ENCODE measurements at regions not wholly inside any gene's neighbourhood (a gene's known extent, or its start where the extent isn't known, plus 50 kb on each side); places are given as distances from the start of the nearest gene placed in this dataset.
A peak's percentile ranks its signal among the peaks of the same experiment; 100 is the strongest.

DNA sequence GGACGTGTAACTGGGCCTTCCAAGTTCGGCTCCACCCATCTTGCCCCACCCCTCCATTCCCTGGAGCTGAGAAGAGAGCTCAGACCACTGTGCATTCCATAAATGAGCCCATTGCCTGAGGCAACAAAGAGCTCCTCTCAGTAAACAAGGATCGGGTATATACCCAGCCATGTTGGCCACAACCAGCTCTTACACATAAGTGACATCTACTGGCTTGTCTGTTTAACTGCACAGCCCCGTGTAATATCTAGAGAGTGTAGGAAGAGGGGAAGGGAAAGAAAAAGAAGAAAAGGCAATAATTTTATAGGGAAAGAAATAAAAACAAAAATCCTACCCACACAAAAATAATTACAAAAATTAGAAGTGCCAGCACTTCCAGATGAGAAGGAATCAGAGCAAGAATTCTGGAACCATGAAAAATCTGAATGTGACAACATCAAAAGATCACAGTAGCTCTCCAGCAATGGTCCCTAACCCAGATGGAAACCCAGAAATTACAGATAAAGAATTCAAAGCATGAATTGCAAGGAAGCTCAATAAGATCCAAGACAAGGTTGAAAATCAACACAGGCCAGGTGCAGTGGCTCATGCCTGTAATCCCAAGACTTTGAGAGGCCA lies 308.1 kb downstream of the RPAP3 start:
- Histone ChIP-seq H3K27ac (ENCODE audit: low read depth in 1 of 2, low read length in 1 of 2) (peak overlapping the region in 1 of 2 donors; percentile 20), H3K27me3 (ENCODE audit: control insufficient read depth in 2 of 2, insufficient read depth in 1 of 2, low read length in 1 of 2) (no peaks in the 10 kb centered on the region), H3K36me3 (ENCODE audit: control insufficient read depth in 2 of 2, insufficient read depth in 2 of 2, low read length in 1 of 2) (no peaks in the 10 kb centered on the region), H3K4me3 (ENCODE audit: low read length in 2 of 2) (no peak overlapping the region), H3K9me3 (ENCODE audit: control insufficient read depth in 2 of 2, insufficient read depth in 1 of 2, low read length in 1 of 2) (peaks cover 0 to 16% of the 10 kb centered on the region in 2 donors), H3K4me1 (ENCODE audit: control insufficient read depth in 2 of 2, insufficient read depth in 2 of 2, low read length in 2 of 2) (no peaks in the 10 kb centered on the region)
- 65% methylated on average over 4 of the region's 4 CpGs for WGBS
- DNase-seq (ENCODE audit: low read depth in 6 of 9, low spot score in 9 of 9), result no peak

DNA sequence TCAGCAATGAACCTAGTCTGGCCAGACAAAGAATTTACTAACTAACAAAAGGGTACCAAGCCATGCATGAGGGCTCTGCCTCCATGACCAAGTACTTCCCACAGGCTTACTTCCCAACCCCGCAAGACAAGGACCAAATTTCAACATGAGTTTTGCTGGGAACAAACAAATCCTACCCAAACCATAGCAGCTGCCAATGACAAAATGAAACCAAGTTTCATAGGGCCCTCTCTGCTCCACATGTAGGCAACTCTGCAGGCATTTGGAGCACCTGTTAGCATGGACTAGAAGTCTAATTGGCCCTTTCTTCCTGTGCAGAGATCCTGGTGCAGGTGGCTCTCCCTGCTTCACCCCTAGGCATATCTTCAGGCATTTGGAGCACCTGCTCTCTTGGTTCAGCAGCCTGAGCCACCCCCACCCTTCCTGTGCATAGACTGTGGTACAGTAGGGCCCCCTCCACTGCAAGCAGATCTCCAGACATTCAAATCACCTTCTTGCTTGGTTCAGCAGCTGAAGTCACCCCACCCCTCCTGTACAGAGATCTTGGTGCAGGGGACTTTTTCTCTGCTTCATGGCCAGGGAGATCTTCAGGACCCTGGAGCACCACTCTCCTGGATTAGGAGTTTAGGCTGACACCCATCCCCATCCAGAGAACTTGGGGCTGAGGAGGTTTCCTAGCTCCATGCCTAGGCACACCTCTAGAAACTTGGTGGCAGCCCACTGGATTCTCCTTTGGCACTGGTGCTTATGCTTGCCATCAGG lies 308.7 kb downstream of the RPAP3 start:
- 96% methylated on average over 1 of the region's 1 CpG for WGBS
- DNase-seq (ENCODE audit: low read depth in 6 of 9, low spot score in 9 of 9), result no peak
- Histone ChIP-seq H3K27me3 (ENCODE audit: control insufficient read depth in 2 of 2, insufficient read depth in 1 of 2, low read length in 1 of 2) (no peaks in the 10 kb centered on the region), H3K27ac (ENCODE audit: low read depth in 1 of 2, low read length in 1 of 2) (peak overlapping the region in 1 of 2 donors; percentile 20), H3K9me3 (ENCODE audit: control insufficient read depth in 2 of 2, insufficient read depth in 1 of 2, low read length in 1 of 2) (peaks cover 0 to 16% of the 10 kb centered on the region in 2 donors), H3K4me3 (ENCODE audit: low read length in 2 of 2) (no peak overlapping the region), H3K36me3 (ENCODE audit: control insufficient read depth in 2 of 2, insufficient read depth in 2 of 2, low read length in 1 of 2) (no peaks in the 10 kb centered on the region), H3K4me1 (ENCODE audit: control insufficient read depth in 2 of 2, insufficient read depth in 2 of 2, low read length in 2 of 2) (no peaks in the 10 kb centered on the region)

DNA sequence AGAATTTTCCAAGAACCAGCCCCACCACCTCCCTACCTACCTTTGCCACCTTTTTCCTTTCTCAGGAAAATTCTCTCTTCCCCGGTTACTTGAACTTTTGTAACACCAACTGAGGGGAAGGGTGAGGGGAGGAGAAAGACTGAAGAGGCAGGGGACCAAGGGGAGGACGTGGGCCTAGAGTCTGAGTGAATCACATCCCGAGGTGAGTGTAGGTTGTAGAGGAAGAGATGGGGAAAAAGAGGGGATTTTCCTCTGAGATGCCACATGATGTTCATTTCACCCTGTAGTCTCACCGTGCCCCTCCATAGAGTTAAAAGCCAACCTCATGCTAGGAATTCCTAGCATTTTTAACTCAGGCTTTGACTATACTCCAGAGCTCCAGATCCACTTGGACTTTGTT lies 311.8 kb downstream of the RPAP3 start:
- Histone ChIP-seq H3K9me3 (ENCODE audit: control insufficient read depth in 2 of 2, insufficient read depth in 1 of 2, low read length in 1 of 2) (peaks cover 0 to 16% of the 10 kb centered on the region in 2 donors), H3K27me3 (ENCODE audit: control insufficient read depth in 2 of 2, insufficient read depth in 1 of 2, low read length in 1 of 2) (no peaks in the 10 kb centered on the region), H3K4me3 (ENCODE audit: low read length in 2 of 2) (no peak overlapping the region), H3K27ac (ENCODE audit: low read depth in 1 of 2, low read length in 1 of 2) (peak overlapping the region in 1 of 2 donors; percentile 52), H3K4me1 (ENCODE audit: control insufficient read depth in 2 of 2, insufficient read depth in 2 of 2, low read length in 2 of 2) (peaks cover 2 to 7% of the 10 kb centered on the region in 2 donors), H3K36me3 (ENCODE audit: control insufficient read depth in 2 of 2, insufficient read depth in 2 of 2, low read length in 1 of 2) (no peaks in the 10 kb centered on the region)
- no peak for DNase-seq (ENCODE audit: low read depth in 6 of 9, low spot score in 9 of 9)
- WGBS, result 90% methylated on average over 4 of the region's 4 CpGs

DNA sequence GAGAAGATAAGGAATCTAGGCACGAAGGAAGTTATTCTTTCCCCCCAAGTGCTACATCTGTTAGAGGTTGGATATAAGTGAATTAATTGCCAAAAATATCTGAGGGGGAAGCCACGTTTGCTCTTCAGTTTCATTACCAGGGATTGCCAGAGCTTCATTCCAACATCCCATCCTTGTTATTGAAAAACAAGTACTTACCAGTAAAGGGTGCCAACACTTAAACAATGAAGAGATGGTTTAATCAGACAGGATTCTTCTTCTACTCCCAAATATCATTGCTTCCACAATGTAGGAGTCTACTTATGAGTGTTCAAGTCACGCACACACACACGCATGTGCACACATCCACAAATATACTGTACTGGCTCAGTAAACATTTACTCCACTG lies 312.4 kb downstream of the RPAP3 start:
- Histone ChIP-seq H3K27me3 (ENCODE audit: control insufficient read depth in 2 of 2, insufficient read depth in 1 of 2, low read length in 1 of 2) (no peaks in the 10 kb centered on the region), H3K36me3 (ENCODE audit: control insufficient read depth in 2 of 2, insufficient read depth in 2 of 2, low read length in 1 of 2) (no peaks in the 10 kb centered on the region), H3K9me3 (ENCODE audit: control insufficient read depth in 2 of 2, insufficient read depth in 1 of 2, low read length in 1 of 2) (peaks cover 0 to 16% of the 10 kb centered on the region in 2 donors), H3K4me1 (ENCODE audit: control insufficient read depth in 2 of 2, insufficient read depth in 2 of 2, low read length in 2 of 2) (peaks cover 2 to 7% of the 10 kb centered on the region in 2 donors), H3K4me3 (ENCODE audit: low read length in 2 of 2) (no peak overlapping the region), H3K27ac (ENCODE audit: low read depth in 1 of 2, low read length in 1 of 2) (no peak overlapping the region)
- no peak for DNase-seq (ENCODE audit: low read depth in 6 of 9, low spot score in 9 of 9)
- WGBS, result 56% methylated on average over 4 of the region's 4 CpGs

DNA sequence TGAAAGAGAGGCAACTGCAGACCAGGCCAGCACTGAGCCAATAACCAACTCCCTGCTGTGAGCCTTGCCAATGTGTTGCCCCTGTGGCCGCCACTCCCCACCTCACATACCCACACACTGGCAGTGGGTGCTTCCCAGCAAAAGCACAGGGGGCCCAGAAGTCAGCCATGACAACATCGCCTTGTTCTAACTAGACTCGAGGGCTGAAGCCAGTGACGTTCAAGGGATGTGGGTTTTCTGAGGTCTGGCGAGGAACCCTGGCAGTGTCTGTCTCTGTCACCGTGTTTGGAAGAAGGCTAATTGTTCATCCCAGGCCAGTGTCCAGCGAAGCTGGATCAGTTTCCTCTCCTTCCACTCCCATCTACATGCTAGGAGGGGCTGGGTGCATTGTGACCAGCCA lies 311.8 kb upstream of the AMIGO2 start:
- H3K27me3 ChIP-seq (ENCODE audit: control insufficient read depth in 2 of 2, insufficient read depth in 1 of 2, low read length in 1 of 2), result no peaks in the 10 kb centered on the region
- 83% methylated on average over 7 of the region's 7 CpGs for WGBS
- peaks cover 0 to 3% of the 10 kb centered on the region in 2 donors for H3K9me3 ChIP-seq (ENCODE audit: control insufficient read depth in 2 of 2, insufficient read depth in 1 of 2, low read length in 1 of 2)
- peak overlapping the region; percentile 1 to 79 for H3K27ac ChIP-seq (ENCODE audit: low read depth in 1 of 2, low read length in 1 of 2)
- H3K36me3 ChIP-seq (ENCODE audit: control insufficient read depth in 2 of 2, insufficient read depth in 2 of 2, low read length in 1 of 2), result no peaks in the 10 kb centered on the region
- H3K4me3 ChIP-seq (ENCODE audit: low read length in 2 of 2), result no peak overlapping the region
- H3K4me1 ChIP-seq (ENCODE audit: control insufficient read depth in 2 of 2, insufficient read depth in 2 of 2, low read length in 2 of 2), result peaks cover 2 to 7% of the 10 kb centered on the region in 2 donors
- DNase-seq (ENCODE audit: low read depth in 6 of 9, low spot score in 9 of 9), result no peak

DNA sequence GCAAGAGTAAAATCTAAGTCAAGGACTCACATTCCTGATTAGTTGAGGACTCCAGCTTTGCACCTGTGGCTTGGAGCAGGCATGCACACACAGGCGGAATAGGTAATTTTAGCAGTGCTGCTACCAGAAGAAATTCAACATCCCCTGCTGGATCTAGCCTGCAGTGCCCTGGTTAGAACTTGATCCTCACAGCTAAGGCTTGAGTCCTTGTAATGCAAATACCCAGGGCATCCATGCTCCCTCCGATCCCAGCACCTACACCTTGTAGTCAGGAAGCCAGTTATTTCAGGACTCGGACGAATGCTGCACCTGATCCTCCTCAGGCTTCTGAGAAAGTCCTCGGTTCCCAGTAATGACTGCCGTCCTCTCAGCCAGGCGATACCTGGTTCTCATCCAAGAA lies 309.0 kb upstream of the AMIGO2 start:
- no peak for DNase-seq (ENCODE audit: low read depth in 6 of 9, low spot score in 9 of 9)
- Histone ChIP-seq H3K27me3 (ENCODE audit: control insufficient read depth in 2 of 2, insufficient read depth in 1 of 2, low read length in 1 of 2) (no peaks in the 10 kb centered on the region), H3K9me3 (ENCODE audit: control insufficient read depth in 2 of 2, insufficient read depth in 1 of 2, low read length in 1 of 2) (no peaks in the 10 kb centered on the region), H3K27ac (ENCODE audit: low read depth in 1 of 2, low read length in 1 of 2) (no peak overlapping the region), H3K4me3 (ENCODE audit: low read length in 2 of 2) (no peak overlapping the region), H3K36me3 (ENCODE audit: control insufficient read depth in 2 of 2, insufficient read depth in 2 of 2, low read length in 1 of 2) (no peaks in the 10 kb centered on the region), H3K4me1 (ENCODE audit: control insufficient read depth in 2 of 2, insufficient read depth in 2 of 2, low read length in 2 of 2) (peaks cover 2 to 7% of the 10 kb centered on the region in 2 donors)
- 94% methylated on average over 7 of the region's 7 CpGs for WGBS

DNA sequence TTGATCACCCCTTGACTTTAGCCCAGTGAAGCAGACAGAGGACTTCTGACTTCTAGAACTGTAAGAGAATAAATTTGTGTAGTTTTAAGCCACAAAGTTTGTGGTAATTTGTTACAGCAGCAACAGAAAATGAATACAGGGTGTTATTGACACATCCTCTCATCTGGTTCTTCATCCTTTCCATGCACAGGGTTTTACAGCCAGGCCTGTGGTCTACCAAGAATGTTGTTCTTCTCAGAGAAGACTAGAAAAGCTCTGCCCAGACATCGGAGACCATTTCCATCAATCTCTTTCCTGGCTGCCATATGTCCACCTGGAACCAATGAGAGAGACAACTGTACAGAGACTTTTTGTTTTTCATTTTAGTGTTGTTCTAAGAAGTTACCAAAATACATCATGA lies 308.2 kb upstream of the AMIGO2 start:
- H3K4me1 ChIP-seq (ENCODE audit: control insufficient read depth in 2 of 2, insufficient read depth in 2 of 2, low read length in 2 of 2), result peaks cover 2 to 7% of the 10 kb centered on the region in 2 donors
- H3K27ac ChIP-seq (ENCODE audit: low read depth in 1 of 2, low read length in 1 of 2), result no peak overlapping the region
- H3K27me3 ChIP-seq (ENCODE audit: control insufficient read depth in 2 of 2, insufficient read depth in 1 of 2, low read length in 1 of 2), result no peaks in the 10 kb centered on the region
- no peak overlapping the region for H3K4me3 ChIP-seq (ENCODE audit: low read length in 2 of 2)
- no peaks in the 10 kb centered on the region for H3K36me3 ChIP-seq (ENCODE audit: control insufficient read depth in 2 of 2, insufficient read depth in 2 of 2, low read length in 1 of 2)
- no peaks in the 10 kb centered on the region for H3K9me3 ChIP-seq (ENCODE audit: control insufficient read depth in 2 of 2, insufficient read depth in 1 of 2, low read length in 1 of 2)
- DNase-seq (ENCODE audit: low read depth in 6 of 9, low spot score in 9 of 9), result no peak
- WGBS, result 100% methylated on average over 1 of the region's 1 CpG

DNA sequence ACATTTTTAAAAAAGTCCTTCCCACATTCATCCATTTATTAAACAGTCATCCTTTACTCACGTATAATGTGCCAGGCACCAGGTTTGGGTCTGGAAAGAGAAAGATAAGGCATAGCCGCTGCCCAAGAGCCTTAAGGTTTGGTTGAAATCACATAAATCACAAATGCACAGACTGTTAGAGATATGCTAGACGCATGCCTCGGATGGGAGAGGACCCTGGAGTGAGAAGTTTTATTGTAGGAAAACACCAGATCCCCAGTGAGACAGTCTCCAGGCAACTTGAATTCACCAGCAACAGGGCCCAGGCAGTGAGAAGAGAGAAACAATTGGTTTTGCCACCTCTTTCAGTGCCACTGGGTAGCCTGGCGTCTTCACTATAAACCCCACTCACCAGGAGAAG lies 305.9 kb upstream of the AMIGO2 start:
- H3K27ac ChIP-seq (ENCODE audit: low read depth in 1 of 2, low read length in 1 of 2), result no peak overlapping the region
- H3K4me3 ChIP-seq (ENCODE audit: low read length in 2 of 2), result no peak overlapping the region
- no peaks in the 10 kb centered on the region for H3K27me3 ChIP-seq (ENCODE audit: control insufficient read depth in 2 of 2, insufficient read depth in 1 of 2, low read length in 1 of 2)
- 96% methylated on average over 5 of the region's 5 CpGs for WGBS
- no peaks in the 10 kb centered on the region for H3K9me3 ChIP-seq (ENCODE audit: control insufficient read depth in 2 of 2, insufficient read depth in 1 of 2, low read length in 1 of 2)
- no peak for DNase-seq (ENCODE audit: low read depth in 6 of 9, low spot score in 9 of 9)
- H3K36me3 ChIP-seq (ENCODE audit: control insufficient read depth in 2 of 2, insufficient read depth in 2 of 2, low read length in 1 of 2), result no peaks in the 10 kb centered on the region
- no peaks in the 10 kb centered on the region for H3K4me1 ChIP-seq (ENCODE audit: control insufficient read depth in 2 of 2, insufficient read depth in 2 of 2, low read length in 2 of 2)

DNA sequence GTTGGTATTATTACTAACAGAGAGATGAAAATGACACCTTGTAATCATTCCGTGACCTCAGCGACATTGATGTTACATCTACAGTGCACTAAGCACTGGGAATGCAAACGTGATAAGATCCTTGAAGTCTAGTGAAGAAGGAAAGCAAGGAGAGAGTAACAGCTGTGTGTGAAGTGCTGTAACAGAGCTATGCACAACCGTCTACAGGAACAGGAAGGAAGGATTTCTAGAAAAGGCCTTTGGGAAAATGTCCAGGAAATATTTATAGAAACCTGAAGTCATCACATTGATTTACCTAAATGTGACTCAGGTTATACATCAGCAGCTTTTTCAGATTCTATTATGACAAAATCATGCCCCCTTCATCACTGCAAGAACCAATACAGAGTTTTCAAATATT lies 304.2 kb upstream of the AMIGO2 start:
- WGBS, result 71% methylated on average over 4 of the region's 4 CpGs

More for the DNA sequence above, 304.2 kb upstream of the AMIGO2 start:
- Histone ChIP-seq H3K4me3 (ENCODE audit: low read length in 2 of 2) (no peak overlapping the region), H3K27me3 (ENCODE audit: control insufficient read depth in 2 of 2, insufficient read depth in 1 of 2, low read length in 1 of 2) (no peaks in the 10 kb centered on the region), H3K36me3 (ENCODE audit: control insufficient read depth in 2 of 2, insufficient read depth in 2 of 2, low read length in 1 of 2) (no peaks in the 10 kb centered on the region), H3K27ac (ENCODE audit: low read depth in 1 of 2, low read length in 1 of 2) (no peak overlapping the region), H3K9me3 (ENCODE audit: control insufficient read depth in 2 of 2, insufficient read depth in 1 of 2, low read length in 1 of 2) (no peaks in the 10 kb centered on the region), H3K4me1 (ENCODE audit: control insufficient read depth in 2 of 2, insufficient read depth in 2 of 2, low read length in 2 of 2) (no peaks in the 10 kb centered on the region)
- DNase-seq (ENCODE audit: low read depth in 6 of 9, low spot score in 9 of 9), result no peak

Measured in thymus (tissue), 11 donors.